OCI-LY3 (cell line): ENCODE measurements at regions not wholly inside any gene's neighbourhood (a gene's known extent, or its start where the extent isn't known, plus 50 kb on each side); places are given as distances from the start of the nearest gene placed in this dataset.

Source experiments
- H2AFZ ChIP-seq: fragments of 200-600, 300-600 bp; shearing (Covaris generic); 2 replicates; pipeline ENCODE4 v1.6.0; 2014; ENCODE audit warnings: antibody characterized with exemption, low read depth, low read length
- H3K27ac ChIP-seq: fragments of 200-600, 300-600 bp; sonication (generic); 2 replicates; pipeline ENCODE4 v1.5.1; 2014; ENCODE audit warnings: mild to moderate bottlenecking, low read length, moderate library complexity, mixed read lengths
- H3K27me3 ChIP-seq: fragments of 200-600, 300-600 bp; sonication (generic); 2 replicates; pipeline ENCODE4 v1.6.1; 2014; ENCODE audit warnings: low read depth, low read length, mixed read lengths
- H3K36me3 ChIP-seq: fragments of 200-600, 300-600 bp; sonication (generic); replicated peaks from 2 replicates; pipeline ENCODE3; 2014; ENCODE audit warnings: low read depth, low read length, mixed read lengths
- H3K4me1 ChIP-seq: fragments of 300-600, 200-600 bp; sonication (generic); 2 replicates; pipeline ENCODE4 v1.6.1; 2014; ENCODE audit warnings: low read length, mixed read lengths
- H3K4me2 ChIP-seq: fragments of 200-600, 300-600 bp; sonication (generic); 2 replicates; pipeline ENCODE4 v1.6.1; 2014; ENCODE audit warnings: low read length, mixed read lengths
- H3K4me3 ChIP-seq: fragments of 300-600, 200-600 bp; sonication (generic); 2 replicates; pipeline ENCODE4 v1.5.1; 2014; ENCODE audit warnings: antibody characterized with exemption, mild to moderate bottlenecking, low read length, moderate library complexity
- H3K79me2 ChIP-seq: fragments of 300-600, 200-600 bp; shearing (Covaris generic); 2 replicates; pipeline ENCODE4 v1.6.1; 2014; ENCODE audit warnings: mild to moderate bottlenecking, low read length, mixed read lengths
- H3K9ac ChIP-seq: fragments of 300-600, 200-600 bp; shearing (Covaris generic); 2 replicates; pipeline ENCODE4 v1.6.0; 2014; ENCODE audit warnings: mild to moderate bottlenecking, low read length, moderate library complexity
- H3K9me3 ChIP-seq: fragments of 200-600, 300-600 bp; shearing (Covaris generic); 2 replicates; pipeline ENCODE4 v1.6.1; 2014; ENCODE audit warnings: low read length, mixed read lengths; ENCODE audit not compliant: insufficient read depth
- H4K20me1 ChIP-seq: fragments of 200-600, 300-600 bp; sonication (generic); 2 replicates; pipeline ENCODE4 v1.6.1; 2016; ENCODE audit warnings: low read length, mixed read lengths; ENCODE audit not compliant: insufficient read depth
- EZH2phosphoT487 ChIP-seq: fragments of 200-600 bp; shearing (Covaris generic); IDR thresholded peaks from 2 replicates; pipeline ENCODE4 v1.6.1; 2018; ENCODE audit warnings: antibody characterized with exemption, mixed run types, low read depth
- TF ChIP-seq, protein P1 (sequence below): fragments of 200-600, 300-600 bp; sonication (generic); IDR thresholded peaks from 2 replicates; pipeline ENCODE4 v1.5.1; 2014; ENCODE audit warnings: antibody characterized with exemption, low read length, low read depth

- Histone ChIP-seq H3K4me1 (no peaks in the 10 kb centered on the region), H3K9me3 (no peaks in the 10 kb centered on the region), H3K79me2 (no peaks in the 10 kb centered on the region), H3K27me3 (no peaks in the 10 kb centered on the region), H3K36me3 (no peaks in the 10 kb centered on the region), H3K4me3 (no peak overlapping the region), H4K20me1 (no peaks in the 10 kb centered on the region), H3K27ac (no peak overlapping the region), H3K9ac (no peak overlapping the region), H2AFZ (no peak overlapping the region), H3K4me2 (no peak overlapping the region)
- TF ChIP-seq EZH2phosphoT487, result no peak
- TF ChIP-seq, protein P1, sequence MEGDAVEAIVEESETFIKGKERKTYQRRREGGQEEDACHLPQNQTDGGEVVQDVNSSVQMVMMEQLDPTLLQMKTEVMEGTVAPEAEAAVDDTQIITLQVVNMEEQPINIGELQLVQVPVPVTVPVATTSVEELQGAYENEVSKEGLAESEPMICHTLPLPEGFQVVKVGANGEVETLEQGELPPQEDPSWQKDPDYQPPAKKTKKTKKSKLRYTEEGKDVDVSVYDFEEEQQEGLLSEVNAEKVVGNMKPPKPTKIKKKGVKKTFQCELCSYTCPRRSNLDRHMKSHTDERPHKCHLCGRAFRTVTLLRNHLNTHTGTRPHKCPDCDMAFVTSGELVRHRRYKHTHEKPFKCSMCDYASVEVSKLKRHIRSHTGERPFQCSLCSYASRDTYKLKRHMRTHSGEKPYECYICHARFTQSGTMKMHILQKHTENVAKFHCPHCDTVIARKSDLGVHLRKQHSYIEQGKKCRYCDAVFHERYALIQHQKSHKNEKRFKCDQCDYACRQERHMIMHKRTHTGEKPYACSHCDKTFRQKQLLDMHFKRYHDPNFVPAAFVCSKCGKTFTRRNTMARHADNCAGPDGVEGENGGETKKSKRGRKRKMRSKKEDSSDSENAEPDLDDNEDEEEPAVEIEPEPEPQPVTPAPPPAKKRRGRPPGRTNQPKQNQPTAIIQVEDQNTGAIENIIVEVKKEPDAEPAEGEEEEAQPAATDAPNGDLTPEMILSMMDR, result no peak
These were observed 160.7 kb upstream of the CPXCR1 start for GRCh38 chrX:88586317-88586716.

- no peak for TF ChIP-seq EZH2phosphoT487
- TF ChIP-seq, protein P1, result no peak
- no peak overlapping the region for H3K27ac ChIP-seq
These were observed 143.8 kb upstream of the CPXCR1 start for GRCh38 chrX:88603237-88603636.

DNA sequence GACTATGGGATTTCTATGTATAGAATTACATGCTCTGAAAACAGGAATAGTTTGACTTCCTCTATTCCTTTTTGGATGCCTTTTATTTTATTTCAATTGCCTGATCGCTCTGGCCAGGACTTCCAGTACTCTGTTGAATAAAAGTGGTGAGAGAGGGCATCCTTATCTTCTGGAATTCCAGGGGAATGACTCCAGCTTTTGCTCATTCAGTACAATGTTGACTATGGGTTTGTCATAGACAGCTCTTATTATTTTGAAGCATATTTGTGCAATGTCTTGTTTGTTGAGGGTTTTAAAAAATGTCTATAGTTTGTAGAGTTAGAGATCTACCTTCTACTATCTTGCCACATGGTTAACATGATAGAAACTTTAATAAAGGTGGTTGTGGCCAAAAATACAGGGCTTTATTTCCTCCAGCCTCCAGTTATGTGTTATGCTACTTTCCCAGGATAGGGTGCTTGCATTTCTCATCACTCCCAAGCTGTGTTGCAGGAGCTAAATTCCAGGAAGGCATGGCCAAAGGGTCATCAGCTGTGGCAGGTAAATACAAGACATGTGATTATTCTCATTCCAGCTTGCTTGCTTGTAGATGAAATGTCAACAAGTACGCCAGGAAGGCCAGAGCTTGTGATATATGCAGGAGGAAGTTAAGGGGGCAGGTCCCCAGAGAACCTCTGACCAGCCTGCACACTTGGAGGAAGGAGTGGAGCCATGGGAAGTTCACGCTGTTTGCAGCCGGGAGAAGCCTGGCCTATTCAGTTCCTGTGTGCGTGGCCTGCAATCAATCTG lies 142.4 kb upstream of the CPXCR1 start:
- TF ChIP-seq EZH2phosphoT487, result no peak
- TF ChIP-seq, protein P1, result no peak
- Histone ChIP-seq H3K9me3 (no peaks in the 10 kb centered on the region), H3K4me2 (no peak overlapping the region), H3K4me3 (no peak overlapping the region), H3K79me2 (no peaks in the 10 kb centered on the region), H3K4me1 (no peaks in the 10 kb centered on the region), H3K27me3 (no peaks in the 10 kb centered on the region), H3K36me3 (no peaks in the 10 kb centered on the region), H2AFZ (no peak overlapping the region), H4K20me1 (no peaks in the 10 kb centered on the region), H3K9ac (no peak overlapping the region), H3K27ac (no peak overlapping the region)

More at GRCh38 chrX:88603237-88603636, 143.8 kb upstream of the CPXCR1 start:
- Histone ChIP-seq H3K4me1 (no peaks in the 10 kb centered on the region), H4K20me1 (no peaks in the 10 kb centered on the region), H3K9me3 (no peaks in the 10 kb centered on the region), H3K4me2 (no peak overlapping the region), H3K36me3 (no peaks in the 10 kb centered on the region), H3K9ac (no peak overlapping the region), H2AFZ (no peak overlapping the region), H3K27me3 (no peaks in the 10 kb centered on the region), H3K79me2 (no peaks in the 10 kb centered on the region), H3K4me3 (no peak overlapping the region)

GRCh38 chrX:88605222-88605583 lies 141.8 kb upstream of the CPXCR1 start:
- no peaks in the 10 kb centered on the region for H3K9me3 ChIP-seq
- H3K9ac ChIP-seq, result no peak overlapping the region
- TF ChIP-seq, protein P1, result no peak
- no peak for TF ChIP-seq EZH2phosphoT487
- H3K4me2 ChIP-seq, result no peak overlapping the region
- no peaks in the 10 kb centered on the region for H4K20me1 ChIP-seq
- no peaks in the 10 kb centered on the region for H3K36me3 ChIP-seq
- no peaks in the 10 kb centered on the region for H3K27me3 ChIP-seq
- H3K79me2 ChIP-seq, result no peaks in the 10 kb centered on the region
- H3K4me1 ChIP-seq, result no peaks in the 10 kb centered on the region
- no peak overlapping the region for H3K4me3 ChIP-seq
- H2AFZ ChIP-seq, result no peak overlapping the region
- H3K27ac ChIP-seq, result no peak overlapping the region
